ENCODE measurements at regions not wholly inside any gene's neighbourhood (a gene's known extent, or its start where the extent isn't known, plus 50 kb on each side); places are given as distances from the start of the nearest gene placed in this dataset.

GRCh38 chr18:41752826-41753225, 202.2 kb upstream of the PIK3C3 start:
- TF ChIP-seq, protein P1, sequence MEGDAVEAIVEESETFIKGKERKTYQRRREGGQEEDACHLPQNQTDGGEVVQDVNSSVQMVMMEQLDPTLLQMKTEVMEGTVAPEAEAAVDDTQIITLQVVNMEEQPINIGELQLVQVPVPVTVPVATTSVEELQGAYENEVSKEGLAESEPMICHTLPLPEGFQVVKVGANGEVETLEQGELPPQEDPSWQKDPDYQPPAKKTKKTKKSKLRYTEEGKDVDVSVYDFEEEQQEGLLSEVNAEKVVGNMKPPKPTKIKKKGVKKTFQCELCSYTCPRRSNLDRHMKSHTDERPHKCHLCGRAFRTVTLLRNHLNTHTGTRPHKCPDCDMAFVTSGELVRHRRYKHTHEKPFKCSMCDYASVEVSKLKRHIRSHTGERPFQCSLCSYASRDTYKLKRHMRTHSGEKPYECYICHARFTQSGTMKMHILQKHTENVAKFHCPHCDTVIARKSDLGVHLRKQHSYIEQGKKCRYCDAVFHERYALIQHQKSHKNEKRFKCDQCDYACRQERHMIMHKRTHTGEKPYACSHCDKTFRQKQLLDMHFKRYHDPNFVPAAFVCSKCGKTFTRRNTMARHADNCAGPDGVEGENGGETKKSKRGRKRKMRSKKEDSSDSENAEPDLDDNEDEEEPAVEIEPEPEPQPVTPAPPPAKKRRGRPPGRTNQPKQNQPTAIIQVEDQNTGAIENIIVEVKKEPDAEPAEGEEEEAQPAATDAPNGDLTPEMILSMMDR (IDR thresholded peaks at IDR 0.05; ENCODE audit: low read depth, low read length): no peak
- H3K27ac ChIP-seq: no peak overlapping the region
- no peaks in the 10 kb centered on the region for H3K27me3 ChIP-seq
- H3K9me3 ChIP-seq (ENCODE audit: low read depth): no peaks in the 10 kb centered on the region
- H3K4me3 ChIP-seq: no peak overlapping the region
- no peaks in the 10 kb centered on the region for H3K4me1 ChIP-seq (ENCODE audit: low read depth)
- DNase-seq (ENCODE audit: low read depth in 1 of 2, low spot score in 1 of 2): no peak
- no peaks in the 10 kb centered on the region for H3K36me3 ChIP-seq

DNA sequence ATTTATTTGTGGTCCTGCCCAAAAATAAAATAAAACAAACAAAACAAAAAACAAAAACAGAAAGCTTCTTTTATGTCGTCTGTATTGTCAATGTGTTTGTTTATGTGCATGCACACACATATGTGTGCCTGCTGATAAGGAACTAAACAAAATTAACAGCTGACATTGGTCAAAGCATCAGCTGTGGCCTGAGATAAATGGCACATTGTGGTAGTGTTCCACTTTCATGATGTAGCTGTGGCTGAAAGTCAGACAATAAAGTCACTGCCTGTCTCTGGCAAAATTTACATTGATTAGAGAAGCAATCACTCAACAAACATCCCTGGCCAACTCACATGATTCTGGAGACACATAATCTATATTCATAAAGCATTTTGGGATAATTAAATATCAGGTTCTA, 203.4 kb upstream of the PIK3C3 start:
- H3K27me3 ChIP-seq: no peaks in the 10 kb centered on the region
- TF ChIP-seq, protein P1 (IDR thresholded peaks at IDR 0.05; ENCODE audit: low read depth, low read length): no peak

DNA sequence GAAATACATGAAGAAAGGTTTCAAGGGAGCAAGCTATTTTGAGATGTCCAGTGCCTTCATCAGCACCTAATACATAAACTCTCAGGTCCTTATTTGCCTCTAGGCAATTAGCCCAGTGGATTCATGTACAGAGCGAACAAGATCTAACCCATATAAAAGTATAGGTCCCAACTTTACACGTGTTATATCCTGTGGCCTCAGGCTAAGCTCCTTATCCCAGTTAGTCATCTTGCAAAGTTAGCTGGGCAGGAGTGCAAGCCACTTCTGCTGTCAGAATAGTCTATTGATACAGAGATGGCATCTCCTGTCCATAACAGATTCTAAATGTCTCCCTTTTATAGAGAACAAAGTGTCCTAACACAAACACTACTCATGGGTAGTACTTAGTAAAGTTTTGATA, 203.9 kb upstream of the PIK3C3 start:
- no peak for DNase-seq (ENCODE audit: low read depth in 1 of 2, low spot score in 1 of 2)
- no peaks in the 10 kb centered on the region for H3K36me3 ChIP-seq
- no peaks in the 10 kb centered on the region for H3K4me1 ChIP-seq (ENCODE audit: low read depth)
- H3K9me3 ChIP-seq (ENCODE audit: low read depth): no peaks in the 10 kb centered on the region
- H3K27me3 ChIP-seq: no peaks in the 10 kb centered on the region
- H3K27ac ChIP-seq: no peak overlapping the region
- TF ChIP-seq, protein P1 (IDR thresholded peaks at IDR 0.05; ENCODE audit: low read depth, low read length): no peak
- H3K4me3 ChIP-seq: no peak overlapping the region

More for the DNA sequence above, 203.4 kb upstream of the PIK3C3 start:
- no peak for DNase-seq (ENCODE audit: low read depth in 1 of 2, low spot score in 1 of 2)
- H3K9me3 ChIP-seq (ENCODE audit: low read depth): no peaks in the 10 kb centered on the region
- no peaks in the 10 kb centered on the region for H3K36me3 ChIP-seq
- no peaks in the 10 kb centered on the region for H3K4me1 ChIP-seq (ENCODE audit: low read depth)
- no peak overlapping the region for H3K4me3 ChIP-seq
- H3K27ac ChIP-seq: no peak overlapping the region

GRCh38 chr18:41747723-41748242, 207.3 kb upstream of the PIK3C3 start:
- H3K4me1 ChIP-seq (ENCODE audit: low read depth): peaks cover 21% of the 10 kb centered on the region
- no peaks in the 10 kb centered on the region for H3K9me3 ChIP-seq (ENCODE audit: low read depth)
- no peak for DNase-seq (ENCODE audit: low read depth in 1 of 2, low spot score in 1 of 2)
- no peaks in the 10 kb centered on the region for H3K27me3 ChIP-seq
- H3K27ac ChIP-seq: no peak overlapping the region
- H3K36me3 ChIP-seq: no peaks in the 10 kb centered on the region
- TF ChIP-seq, protein P1 (IDR thresholded peaks at IDR 0.05; ENCODE audit: low read depth, low read length): no peak
- no peak overlapping the region for H3K4me3 ChIP-seq

GRCh38 chr18:41745166-41746049, 209.6 kb upstream of the PIK3C3 start:
- Histone ChIP-seq H3K27me3 (no peaks in the 10 kb centered on the region), H3K9me3 (ENCODE audit: low read depth) (no peaks in the 10 kb centered on the region), H3K27ac (peak overlapping the region; percentile 70), H3K36me3 (no peaks in the 10 kb centered on the region), H3K4me3 (no peak overlapping the region), H3K4me1 (ENCODE audit: low read depth) (peaks cover 21% of the 10 kb centered on the region)
- TF ChIP-seq, protein P1 (IDR thresholded peaks at IDR 0.05; ENCODE audit: low read depth, low read length): peak; percentile 87
- DNase-seq (ENCODE audit: low read depth in 1 of 2, low spot score in 1 of 2): peak; percentile 77 to 83

Data from cardiac muscle cell (in vitro differentiated cells and primary cell).